ENCODE measurements at regions not wholly inside any gene's neighbourhood (a gene's known extent, or its start where the extent isn't known, plus 50 kb on each side); places are given as distances from the start of the nearest gene placed in this dataset.

DNA sequence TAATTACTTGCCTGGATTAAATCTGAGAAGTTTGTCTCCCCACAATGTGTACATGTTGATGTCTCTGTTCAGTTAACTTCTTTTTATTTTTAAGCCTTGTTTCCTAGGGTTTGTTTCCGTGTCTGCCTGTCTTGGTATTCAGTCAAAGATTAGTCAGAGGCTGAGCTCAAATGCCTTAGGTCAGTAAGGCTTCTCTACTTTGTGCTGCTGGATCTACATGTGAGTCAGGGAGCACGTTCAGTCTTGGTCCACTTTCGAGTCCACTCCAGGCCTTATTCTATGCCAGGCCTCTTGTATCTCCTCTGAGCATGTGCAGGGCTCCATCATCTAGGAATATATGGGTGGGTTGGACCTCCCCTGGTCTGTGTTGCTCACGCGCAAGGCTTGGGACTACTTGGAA, 93.3 kb upstream of the FZD8 start:
- TF ChIP-seq, protein P1, sequence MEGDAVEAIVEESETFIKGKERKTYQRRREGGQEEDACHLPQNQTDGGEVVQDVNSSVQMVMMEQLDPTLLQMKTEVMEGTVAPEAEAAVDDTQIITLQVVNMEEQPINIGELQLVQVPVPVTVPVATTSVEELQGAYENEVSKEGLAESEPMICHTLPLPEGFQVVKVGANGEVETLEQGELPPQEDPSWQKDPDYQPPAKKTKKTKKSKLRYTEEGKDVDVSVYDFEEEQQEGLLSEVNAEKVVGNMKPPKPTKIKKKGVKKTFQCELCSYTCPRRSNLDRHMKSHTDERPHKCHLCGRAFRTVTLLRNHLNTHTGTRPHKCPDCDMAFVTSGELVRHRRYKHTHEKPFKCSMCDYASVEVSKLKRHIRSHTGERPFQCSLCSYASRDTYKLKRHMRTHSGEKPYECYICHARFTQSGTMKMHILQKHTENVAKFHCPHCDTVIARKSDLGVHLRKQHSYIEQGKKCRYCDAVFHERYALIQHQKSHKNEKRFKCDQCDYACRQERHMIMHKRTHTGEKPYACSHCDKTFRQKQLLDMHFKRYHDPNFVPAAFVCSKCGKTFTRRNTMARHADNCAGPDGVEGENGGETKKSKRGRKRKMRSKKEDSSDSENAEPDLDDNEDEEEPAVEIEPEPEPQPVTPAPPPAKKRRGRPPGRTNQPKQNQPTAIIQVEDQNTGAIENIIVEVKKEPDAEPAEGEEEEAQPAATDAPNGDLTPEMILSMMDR (IDR thresholded peaks at IDR 0.05; ENCODE audit: extremely low read depth in 1 of 2, insufficient read depth in 1 of 2, low read depth in 1 of 2, low read length in 2 of 2), result no peak
- TF ChIP-seq EZH2 (IDR thresholded peaks at IDR 0.05; ENCODE audit: borderline replicate concordance, low read depth, low read length, severe bottlenecking), result no peak

Measured in endothelial cell of umbilical vein (primary cell).